DND-41 (cell line): ENCODE measurements at regions not wholly inside any gene's neighbourhood (a gene's known extent, or its start where the extent isn't known, plus 50 kb on each side); places are given as distances from the start of the nearest gene placed in this dataset.

Source experiments
- ATAC-seq: fragments of 200-7000 bp; cut with Tn5 transposase; 3 replicates; pipeline ENCODE4 v1.9.1; 2021; ENCODE audit warnings: low read depth; ENCODE audit not compliant: insufficient read depth
- DNase-seq: peaks from one replicate; pipeline ENCODE4 v3.0.0-alpha.2; 2020
- H2AFZ ChIP-seq: 2 replicates; pipeline ENCODE4 v1.6.0; 2012; ENCODE audit warnings: low read depth, low read length
- H3K27ac ChIP-seq: 2 replicates; pipeline ENCODE4 v1.5.1; 2012; ENCODE audit warnings: low read length, inconsistent platforms
- H3K27me3 ChIP-seq: fragments of 200-600 bp; sonication (generic); 2 replicates; pipeline ENCODE4 v1.6.0; 2012; ENCODE audit warnings: low read length, mild to moderate bottlenecking, inconsistent platforms; ENCODE audit not compliant: insufficient read depth, poor library complexity
- H3K36me3 ChIP-seq: 2 replicates; pipeline ENCODE4 v1.5.1; 2012; ENCODE audit warnings: low read length, inconsistent platforms; ENCODE audit not compliant: insufficient read depth
- H3K4me1 ChIP-seq: 2 replicates; pipeline ENCODE4 v1.5.1; 2012; ENCODE audit warnings: mild to moderate bottlenecking, low read length; ENCODE audit not compliant: insufficient read depth
- H3K4me2 ChIP-seq: 2 replicates; pipeline ENCODE4 v1.6.0; 2012; ENCODE audit warnings: mild to moderate bottlenecking, moderate library complexity, low read length, inconsistent platforms; ENCODE audit not compliant: insufficient read depth
- H3K4me3 ChIP-seq, 2 experiments: fragments of 200-600 bp in 1 of 2; shearing (Covaris generic) in 1 of 2; 2 replicates each; pipeline ENCODE4 v1.5.1; 2012 to 2016; ENCODE audit warnings: inconsistent platforms in 2 of 2, low read length in 2 of 2, mild to moderate bottlenecking in 2 of 2, low read depth in 1 of 2, moderate library complexity in 1 of 2
- H3K79me2 ChIP-seq: 2 replicates; pipeline ENCODE4 v1.6.0; 2012; ENCODE audit warnings: low read length, inconsistent platforms; ENCODE audit not compliant: insufficient read depth
- H3K9ac ChIP-seq: 2 replicates; pipeline ENCODE4 v1.6.0; 2012; ENCODE audit warnings: low read depth, mild to moderate bottlenecking, inconsistent platforms, low read length, moderate library complexity
- H3K9me3 ChIP-seq: 2 replicates; pipeline ENCODE4 v1.5.1; 2012; ENCODE audit warnings: low read length, moderate library complexity, mild to moderate bottlenecking, inconsistent platforms; ENCODE audit not compliant: insufficient read depth, severe bottlenecking
- H4K20me1 ChIP-seq: 2 replicates; pipeline ENCODE4 v1.6.0; 2012; ENCODE audit warnings: low read length; ENCODE audit not compliant: insufficient read depth
- CTCF ChIP-seq: IDR thresholded peaks from 2 replicates; pipeline ENCODE4 v1.5.1; 2012; ENCODE audit warnings: borderline replicate concordance, low read length, moderate library complexity, mild to moderate bottlenecking; ENCODE audit not compliant: poor library complexity, severe bottlenecking; ENCODE audit errors: extremely low read depth
- EZH2 ChIP-seq: IDR thresholded peaks from 3 replicates; pipeline ENCODE4 v1.6.1; 2012; ENCODE audit warnings: borderline replicate concordance, low read depth, mild to moderate bottlenecking, moderate library complexity, low read length, inconsistent platforms; ENCODE audit not compliant: severe bottlenecking

- Histone ChIP-seq H3K9ac (no peak overlapping the region), H2AFZ (no peak overlapping the region), H3K4me3 (no peak overlapping the region), H3K36me3 (no peaks in the 10 kb centered on the region), H3K79me2 (no peaks in the 10 kb centered on the region), H3K4me2 (no peak overlapping the region), H3K27me3 (no peaks in the 10 kb centered on the region), H4K20me1 (no peaks in the 10 kb centered on the region), H3K4me1 (no peaks in the 10 kb centered on the region), H3K9me3 (no peaks in the 10 kb centered on the region), H3K27ac (no peak overlapping the region)
- no peak for DNase-seq
- no peak for ATAC-seq
- TF ChIP-seq CTCF (no peak), EZH2 (no peak)
These were observed 135.8 kb upstream of the SPON1 start for GRCh38 chr11:13826505-13827278.

GRCh38 chr11:13831696-13832095 is 130.8 kb upstream of the SPON1 start:
- no peak for TF ChIP-seq EZH2
- TF ChIP-seq CTCF = no peak
- H3K36me3 ChIP-seq = no peaks in the 10 kb centered on the region
- H3K9me3 ChIP-seq = no peaks in the 10 kb centered on the region
- H3K9ac ChIP-seq = no peak overlapping the region
- no peak overlapping the region for H3K4me2 ChIP-seq
- H3K27me3 ChIP-seq = no peaks in the 10 kb centered on the region
- ATAC-seq (no peak), DNase-seq (no peak)
- H4K20me1 ChIP-seq = no peaks in the 10 kb centered on the region
- H3K4me3 ChIP-seq = no peak overlapping the region
- no peaks in the 10 kb centered on the region for H3K79me2 ChIP-seq
- H2AFZ ChIP-seq = no peak overlapping the region
- no peaks in the 10 kb centered on the region for H3K4me1 ChIP-seq
- H3K27ac ChIP-seq = no peak overlapping the region

- Histone ChIP-seq H3K4me3 (no peak overlapping the region), H3K36me3 (no peaks in the 10 kb centered on the region), H3K27me3 (no peaks in the 10 kb centered on the region), H3K4me2 (no peak overlapping the region), H3K9ac (no peak overlapping the region), H4K20me1 (no peaks in the 10 kb centered on the region), H2AFZ (no peak overlapping the region), H3K4me1 (no peaks in the 10 kb centered on the region), H3K27ac (no peak overlapping the region), H3K9me3 (no peaks in the 10 kb centered on the region), H3K79me2 (no peaks in the 10 kb centered on the region)
- DNase-seq (no peak), ATAC-seq (no peak)
- TF ChIP-seq CTCF (peak; percentile 56), EZH2 (no peak)
These were observed 128.1 kb upstream of the SPON1 start for GRCh38 chr11:13834463-13834862.

- H3K79me2 ChIP-seq = no peaks in the 10 kb centered on the region
- H3K4me2 ChIP-seq = no peak overlapping the region
- H3K4me1 ChIP-seq = no peaks in the 10 kb centered on the region
- no peak overlapping the region for H3K9ac ChIP-seq
- H3K4me3 ChIP-seq = no peak overlapping the region
- ATAC-seq (no peak), DNase-seq (no peak)
- no peak overlapping the region for H3K27ac ChIP-seq
- H3K36me3 ChIP-seq = no peaks in the 10 kb centered on the region
- H2AFZ ChIP-seq = no peak overlapping the region
- H3K27me3 ChIP-seq = no peaks in the 10 kb centered on the region
- H3K9me3 ChIP-seq = no peaks in the 10 kb centered on the region
- no peaks in the 10 kb centered on the region for H4K20me1 ChIP-seq
- no peak for TF ChIP-seq CTCF
- TF ChIP-seq EZH2 = no peak
These were observed 125.9 kb upstream of the SPON1 start for GRCh38 chr11:13836666-13837065.
